ENCODE measurements at regions not wholly inside any gene's neighbourhood (a gene's known extent, or its start where the extent isn't known, plus 50 kb on each side); places are given as distances from the start of the nearest gene placed in this dataset.
"Not testable (repeated sequence)": the region's sequence is repeated elsewhere in the genome, so short reads cannot be mapped to it uniquely, and the experiment has no call there.

DNA sequence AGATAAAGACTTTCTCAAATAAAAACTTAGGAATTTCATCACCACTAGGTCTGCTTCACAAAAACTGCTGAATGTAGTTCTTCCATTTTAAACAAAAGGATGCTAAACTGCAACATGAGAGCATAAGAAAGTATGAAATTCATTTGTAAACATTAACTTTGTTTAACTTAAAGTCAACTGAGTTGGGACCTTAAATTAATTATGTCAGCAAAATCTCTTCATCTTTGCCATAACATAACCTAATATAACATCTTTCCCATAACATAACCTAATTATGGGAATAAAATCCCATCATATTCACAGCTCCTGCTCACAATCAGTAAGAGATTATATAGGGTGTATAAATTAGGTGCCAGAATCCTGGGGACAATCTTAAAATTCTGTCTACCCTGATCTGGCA lies 78.8 kb upstream of the PCSK5 start:
- no peak for DNase-seq

DNA sequence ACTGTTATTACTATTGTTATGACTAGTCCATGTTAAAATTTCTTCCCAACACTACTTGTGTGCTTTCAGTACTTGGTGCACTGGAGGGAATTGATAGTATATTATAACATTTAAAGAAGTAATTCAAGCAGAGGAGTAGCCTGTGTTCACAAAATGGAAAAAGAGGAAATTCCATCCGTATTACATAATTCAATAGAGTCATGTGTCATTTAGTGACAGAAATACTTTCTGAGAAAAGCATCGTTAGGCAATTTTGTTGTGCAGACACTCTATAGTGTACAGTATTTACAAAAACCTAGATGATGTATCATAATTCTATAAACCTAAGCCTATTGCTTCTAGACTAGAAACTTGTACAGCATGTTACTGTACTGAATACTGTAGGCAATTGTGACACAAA lies 78.3 kb upstream of the PCSK5 start:
- DNase-seq: no peak

DNA sequence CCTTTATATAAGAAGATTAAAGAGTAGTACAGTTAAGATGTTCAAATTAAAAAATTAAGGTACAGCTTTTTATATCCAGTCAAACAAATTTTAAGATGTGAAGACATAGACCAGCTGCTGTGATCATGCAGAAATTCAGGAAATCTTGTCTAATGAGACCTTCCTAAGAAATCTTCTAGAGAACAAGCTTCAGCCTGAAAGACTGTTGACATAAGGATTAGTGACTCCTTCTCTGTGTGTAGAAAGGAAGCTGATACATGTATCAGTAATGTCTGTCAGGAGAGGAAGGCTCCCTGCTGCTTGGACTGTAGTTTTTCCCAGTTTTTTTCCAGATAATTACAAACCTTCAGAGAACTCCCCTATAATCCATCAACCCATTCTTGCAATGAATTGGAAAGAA lies 75.8 kb upstream of the PCSK5 start:
- DNase-seq: no peak

DNA sequence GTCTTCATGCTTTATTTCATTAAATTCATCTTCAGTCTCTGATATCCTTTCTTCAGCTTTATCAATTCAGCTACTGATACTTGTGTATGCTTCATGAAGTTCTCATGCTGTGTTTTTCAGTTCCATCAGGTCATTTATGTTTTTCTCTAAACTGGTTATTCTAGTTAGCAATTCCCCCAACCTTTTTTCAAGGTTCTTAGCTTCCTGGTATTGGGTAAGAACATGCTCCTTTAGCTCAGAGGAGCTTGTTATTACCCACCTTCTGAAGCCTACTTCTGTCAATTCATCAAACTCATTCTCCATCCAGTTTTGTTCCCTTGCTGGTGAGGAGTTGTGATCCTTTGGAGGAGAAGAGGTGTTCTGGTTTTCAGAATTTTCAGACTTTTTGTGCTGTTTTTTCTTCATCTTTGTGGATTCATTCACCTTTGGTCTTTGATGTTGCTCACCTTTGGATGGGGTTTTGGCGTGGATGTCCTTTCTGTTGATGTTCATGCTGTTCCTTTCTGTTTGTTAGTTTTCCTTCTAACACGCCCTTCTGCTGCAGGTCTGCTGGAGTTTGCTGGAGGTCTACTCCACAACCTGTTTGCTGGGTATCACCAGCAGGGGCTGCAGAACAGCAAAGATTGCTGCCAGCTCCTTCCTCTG lies 69.9 kb upstream of the PCSK5 start:
- DNase-seq: not testable (repeated sequence)

DNA sequence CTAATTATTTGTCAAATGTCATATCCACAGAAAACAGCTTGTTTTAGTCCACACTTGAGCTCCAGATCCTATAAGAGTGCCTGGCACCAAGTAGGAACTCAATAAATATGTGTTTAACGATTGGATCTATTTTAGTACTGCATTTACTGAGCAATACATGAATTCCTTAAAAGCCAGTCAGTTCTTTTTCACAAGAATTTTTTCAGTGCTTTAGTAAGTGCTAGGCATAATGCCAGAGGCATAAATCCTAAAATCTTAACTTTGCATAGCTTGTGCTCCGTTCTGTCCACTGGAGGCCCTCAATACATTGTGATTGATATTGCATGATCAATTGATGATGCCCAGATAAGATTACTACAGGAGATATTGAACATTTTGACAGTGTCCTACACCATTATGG lies 67.3 kb upstream of the PCSK5 start:
- DNase-seq: no peak

DNA sequence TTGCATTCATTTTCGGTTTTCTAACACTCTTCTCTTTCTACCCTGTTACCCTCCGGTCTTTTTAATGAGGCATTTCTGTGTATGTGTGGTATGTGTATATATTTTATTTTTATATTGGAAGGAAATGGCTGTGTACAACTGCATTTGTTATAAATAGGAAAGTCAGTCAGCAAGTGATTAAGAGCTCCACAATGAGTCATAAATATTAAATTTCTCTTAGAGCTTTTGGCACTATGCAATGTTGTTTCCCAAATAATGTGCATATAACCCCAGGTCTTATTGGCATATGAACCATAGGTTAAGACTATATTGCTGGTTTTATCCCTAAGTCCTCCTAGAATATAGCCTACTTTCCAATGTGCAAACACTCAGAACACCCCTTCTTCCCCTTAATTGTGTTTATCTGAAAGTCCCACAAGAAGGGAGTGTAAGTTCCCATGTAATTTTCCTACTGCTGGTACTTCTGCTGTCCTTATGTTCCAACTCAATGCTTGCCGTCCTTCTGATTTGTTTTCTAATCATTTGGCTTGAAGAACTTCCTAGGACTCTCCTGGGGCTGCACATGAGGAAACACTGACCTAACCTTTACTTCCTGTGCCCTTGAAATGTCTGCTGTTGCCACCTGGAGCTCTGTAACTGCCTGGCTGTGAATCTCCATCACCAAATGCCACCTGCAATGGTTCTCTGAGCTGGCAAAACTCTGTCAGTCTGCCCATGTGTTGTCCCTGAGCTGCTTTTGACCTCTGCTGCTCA lies 65.5 kb upstream of the PCSK5 start:
- DNase-seq: no peak

DNA sequence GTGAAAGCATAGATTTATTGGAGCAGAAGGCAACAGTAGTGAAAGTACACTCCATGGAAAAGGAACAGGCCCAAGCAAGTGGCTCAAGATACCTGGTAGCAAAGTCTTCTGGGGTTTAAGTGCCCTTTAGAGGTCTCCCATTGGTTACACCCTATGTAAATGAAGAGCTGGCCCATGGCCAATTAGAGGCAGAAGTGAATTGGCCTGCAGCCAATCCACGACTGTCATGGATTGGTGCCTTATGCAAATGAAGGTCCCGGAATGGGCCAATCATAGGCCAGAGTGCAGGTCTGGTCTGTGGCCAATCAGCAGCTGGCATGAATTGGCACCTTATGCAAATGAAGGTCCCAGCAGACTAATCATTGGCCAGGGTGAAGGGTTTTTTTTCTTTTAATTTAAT lies 64.2 kb upstream of the PCSK5 start:
- DNase-seq: no peak

DNA sequence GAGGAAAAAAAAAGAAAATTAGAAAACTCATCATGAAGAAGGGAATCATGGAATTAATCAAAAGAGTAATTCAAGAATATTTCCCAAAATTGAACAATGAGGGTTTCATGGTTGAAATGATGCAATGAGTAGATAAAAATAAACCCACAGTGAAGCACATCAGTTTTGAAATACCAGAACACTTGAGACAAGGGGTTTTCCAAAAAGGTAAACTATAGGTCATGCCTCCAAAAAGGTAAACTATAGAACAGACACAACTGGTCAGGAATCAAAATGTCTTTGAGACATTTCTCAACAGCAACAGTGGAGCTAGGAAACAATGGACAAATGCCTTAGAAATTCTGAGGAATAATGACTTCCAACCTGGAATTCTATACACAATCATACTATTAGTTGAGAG lies 60.2 kb upstream of the PCSK5 start:
- DNase-seq: no peak

DNA sequence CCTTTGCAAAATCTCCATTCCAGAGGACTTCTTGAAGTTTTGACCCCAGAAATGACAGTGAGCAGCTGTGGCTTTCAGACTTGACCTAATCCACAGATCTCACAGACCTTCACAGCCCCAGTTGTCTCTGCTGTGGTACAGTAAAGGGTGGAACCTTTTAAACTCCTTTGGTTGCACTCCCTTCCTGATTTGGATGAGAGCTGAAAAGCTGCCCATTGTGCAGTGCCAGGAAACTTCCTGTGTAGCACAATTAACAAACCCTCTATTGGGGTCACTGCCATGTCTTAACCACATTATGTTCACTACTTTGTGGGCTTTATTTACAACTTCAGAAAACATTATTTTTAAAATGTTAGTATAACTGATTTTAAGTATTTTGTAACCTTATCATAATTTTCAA lies 56.7 kb upstream of the PCSK5 start:
- DNase-seq: no peak

DNA sequence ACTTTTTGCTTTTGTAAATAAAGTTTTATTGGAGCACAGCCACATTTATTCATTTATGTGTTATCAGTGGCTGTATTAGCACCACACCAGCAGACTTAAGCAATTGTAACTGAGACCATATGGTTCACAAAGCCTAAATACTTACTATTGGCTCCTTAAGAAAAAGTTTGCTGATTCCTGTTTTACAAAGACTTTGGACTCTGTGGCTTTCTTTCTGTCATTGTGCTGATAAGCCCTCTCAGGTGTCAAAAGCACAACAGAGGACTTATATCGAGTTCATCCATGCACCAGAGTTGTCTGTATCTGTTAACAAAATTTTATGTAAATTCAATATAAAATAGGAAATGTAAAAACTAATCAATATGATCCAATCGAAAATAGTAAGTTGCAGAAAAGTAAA lies 55.6 kb upstream of the PCSK5 start:
- DNase-seq: no peak
